ENCODE measurements at regions not wholly inside any gene's neighbourhood (a gene's known extent, or its start where the extent isn't known, plus 50 kb on each side); places are given as distances from the start of the nearest gene placed in this dataset.

DNA sequence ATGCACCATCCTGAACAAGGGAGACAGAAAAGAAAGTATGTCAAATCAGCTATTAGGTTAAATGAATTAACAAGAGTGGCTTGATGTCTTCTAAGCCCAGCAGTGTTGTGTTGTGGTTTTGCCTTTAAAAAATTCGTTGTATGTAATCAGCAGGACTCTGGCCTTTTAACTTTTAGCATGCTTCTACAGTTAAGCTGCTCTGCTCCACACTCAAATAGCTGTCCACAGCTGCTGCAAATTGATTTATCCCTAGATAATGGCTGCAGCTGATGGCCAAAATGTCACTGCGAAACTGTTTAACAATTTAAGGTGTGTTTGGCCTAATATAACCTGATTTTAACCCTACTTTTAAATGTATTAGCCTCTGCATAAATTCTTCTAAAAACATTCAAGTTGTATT is 85.8 kb downstream of the CXXC4 start:
- Histone ChIP-seq H3K27me3 (ENCODE audit: insufficient read depth, low read length) (no peaks in the 10 kb centered on the region), H3K79me2 (ENCODE audit: insufficient read depth, low read length) (no peaks in the 10 kb centered on the region), H3K27ac (ENCODE audit: low read depth, low read length) (no peak overlapping the region), H2AFZ (ENCODE audit: low read depth, low read length) (no peak overlapping the region), H3K9ac (ENCODE audit: low read length) (no peak overlapping the region), H3K4me2 (ENCODE audit: low read length) (no peak overlapping the region), H4K20me1 (ENCODE audit: insufficient read depth, low read length) (no peaks in the 10 kb centered on the region), H3K4me1 (ENCODE audit: insufficient read depth, low read length) (no peaks in the 10 kb centered on the region), H3K36me3 (ENCODE audit: insufficient read depth, low read length) (no peaks in the 10 kb centered on the region), H3K9me3 (ENCODE audit: insufficient read depth, low read depth, low read length) (no peaks in the 10 kb centered on the region), H3K4me3 (ENCODE audit: insufficient read depth, low read depth, low read length) (no peak overlapping the region)
- DNase-seq (ENCODE audit: low read depth), result no peak
- no peak overlapping the region for H3K27ac Mint-ChIP-seq (ENCODE audit: unreplicated experiment)
- H3K9me3 Mint-ChIP-seq (ENCODE audit: unreplicated experiment), result no peaks in the 10 kb centered on the region
- no peak for TF ChIP-seq EZH2 (IDR thresholded peaks at IDR 0.05; ENCODE audit: insufficient read depth, low read length)
- TF ChIP-seq, protein P1, sequence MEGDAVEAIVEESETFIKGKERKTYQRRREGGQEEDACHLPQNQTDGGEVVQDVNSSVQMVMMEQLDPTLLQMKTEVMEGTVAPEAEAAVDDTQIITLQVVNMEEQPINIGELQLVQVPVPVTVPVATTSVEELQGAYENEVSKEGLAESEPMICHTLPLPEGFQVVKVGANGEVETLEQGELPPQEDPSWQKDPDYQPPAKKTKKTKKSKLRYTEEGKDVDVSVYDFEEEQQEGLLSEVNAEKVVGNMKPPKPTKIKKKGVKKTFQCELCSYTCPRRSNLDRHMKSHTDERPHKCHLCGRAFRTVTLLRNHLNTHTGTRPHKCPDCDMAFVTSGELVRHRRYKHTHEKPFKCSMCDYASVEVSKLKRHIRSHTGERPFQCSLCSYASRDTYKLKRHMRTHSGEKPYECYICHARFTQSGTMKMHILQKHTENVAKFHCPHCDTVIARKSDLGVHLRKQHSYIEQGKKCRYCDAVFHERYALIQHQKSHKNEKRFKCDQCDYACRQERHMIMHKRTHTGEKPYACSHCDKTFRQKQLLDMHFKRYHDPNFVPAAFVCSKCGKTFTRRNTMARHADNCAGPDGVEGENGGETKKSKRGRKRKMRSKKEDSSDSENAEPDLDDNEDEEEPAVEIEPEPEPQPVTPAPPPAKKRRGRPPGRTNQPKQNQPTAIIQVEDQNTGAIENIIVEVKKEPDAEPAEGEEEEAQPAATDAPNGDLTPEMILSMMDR (IDR thresholded peaks at IDR 0.05; ENCODE audit: insufficient read depth, low read depth, low read length), result no peak
- peaks cover 2% of the 10 kb centered on the region for H3K4me1 Mint-ChIP-seq (ENCODE audit: low read depth, unreplicated experiment)
- no peaks in the 10 kb centered on the region for H3K36me3 Mint-ChIP-seq (ENCODE audit: low read depth, unreplicated experiment)
- no peaks in the 10 kb centered on the region for H3K27me3 Mint-ChIP-seq (ENCODE audit: low read depth, unreplicated experiment)
- H3K4me3 Mint-ChIP-seq (ENCODE audit: unreplicated experiment), result no peak overlapping the region
- FAIRE-seq, result no peak

DNA sequence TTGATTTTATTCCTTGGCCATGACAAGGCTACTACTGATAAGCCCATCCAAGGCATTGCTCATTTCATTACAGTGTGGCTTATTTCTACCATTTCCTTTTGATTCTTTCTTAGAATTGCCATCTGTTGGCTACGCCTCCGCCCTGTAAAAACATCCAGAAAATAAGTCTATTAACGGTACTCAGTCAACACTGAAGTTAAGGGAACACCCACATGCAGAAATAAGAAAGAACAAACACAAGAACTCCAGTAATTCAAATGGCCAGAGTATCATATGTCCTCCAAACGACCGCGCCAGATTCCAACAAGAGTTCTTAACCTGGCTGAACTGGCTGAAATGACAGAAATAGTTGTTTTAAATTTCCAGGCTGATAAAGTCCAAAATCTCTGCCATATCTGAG is 90.3 kb downstream of the CXXC4 start:
- DNase-seq (ENCODE audit: low read depth) (no peak), FAIRE-seq (no peak)
- Histone ChIP-seq H3K27ac (ENCODE audit: low read depth, low read length) (no peak overlapping the region), H3K27me3 (ENCODE audit: insufficient read depth, low read length) (no peaks in the 10 kb centered on the region), H3K4me1 (ENCODE audit: insufficient read depth, low read length) (no peaks in the 10 kb centered on the region), H4K20me1 (ENCODE audit: insufficient read depth, low read length) (no peaks in the 10 kb centered on the region), H3K4me3 (ENCODE audit: insufficient read depth, low read depth, low read length) (no peak overlapping the region), H3K36me3 (ENCODE audit: insufficient read depth, low read length) (no peaks in the 10 kb centered on the region), H3K79me2 (ENCODE audit: insufficient read depth, low read length) (no peaks in the 10 kb centered on the region), H3K9ac (ENCODE audit: low read length) (no peak overlapping the region), H3K9me3 (ENCODE audit: insufficient read depth, low read depth, low read length) (no peaks in the 10 kb centered on the region), H2AFZ (ENCODE audit: low read depth, low read length) (no peak overlapping the region), H3K4me2 (ENCODE audit: low read length) (no peak overlapping the region)
- Mint-ChIP-seq H3K36me3 (ENCODE audit: low read depth, unreplicated experiment) (no peaks in the 10 kb centered on the region), H3K27ac (ENCODE audit: unreplicated experiment) (no peak overlapping the region), H3K9me3 (ENCODE audit: unreplicated experiment) (no peaks in the 10 kb centered on the region), H3K27me3 (ENCODE audit: low read depth, unreplicated experiment) (no peaks in the 10 kb centered on the region), H3K4me3 (ENCODE audit: unreplicated experiment) (no peak overlapping the region), H3K4me1 (ENCODE audit: low read depth, unreplicated experiment) (peaks cover 2% of the 10 kb centered on the region)
- no peak for TF ChIP-seq EZH2 (IDR thresholded peaks at IDR 0.05; ENCODE audit: insufficient read depth, low read length)
- TF ChIP-seq, protein P1 (IDR thresholded peaks at IDR 0.05; ENCODE audit: insufficient read depth, low read depth, low read length), result no peak

DNA sequence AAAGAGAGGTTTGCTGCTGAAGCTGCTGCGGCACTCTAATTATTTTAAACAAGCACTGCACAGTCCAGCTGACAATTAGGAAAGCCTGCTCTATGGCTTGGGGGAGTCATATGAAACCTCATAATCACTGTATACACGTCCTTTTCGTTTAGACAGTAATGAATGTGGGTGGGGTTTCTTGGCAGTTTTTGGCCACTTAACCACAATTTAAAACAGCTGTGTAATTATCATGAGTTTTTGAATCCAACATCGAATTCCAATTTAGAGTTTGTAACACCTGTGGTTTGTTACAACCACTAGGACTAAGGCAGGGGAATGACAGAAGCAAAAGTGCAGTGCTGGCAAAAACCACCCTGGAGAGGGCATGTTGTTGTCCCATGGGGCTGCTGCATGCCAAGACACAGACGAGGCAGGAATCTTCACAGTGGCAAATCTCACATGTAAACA is 99.5 kb downstream of the CXXC4 start:
- no peak overlapping the region for H3K4me3 ChIP-seq (ENCODE audit: insufficient read depth, low read depth, low read length)
- Mint-ChIP-seq H3K36me3 (ENCODE audit: low read depth, unreplicated experiment) (no peaks in the 10 kb centered on the region), H3K4me3 (ENCODE audit: unreplicated experiment) (no peak overlapping the region), H3K27ac (ENCODE audit: unreplicated experiment) (peak overlapping the region; percentile 55), H3K27me3 (ENCODE audit: low read depth, unreplicated experiment) (no peaks in the 10 kb centered on the region), H3K9me3 (ENCODE audit: unreplicated experiment) (no peaks in the 10 kb centered on the region), H3K4me1 (ENCODE audit: low read depth, unreplicated experiment) (peaks cover 12% of the 10 kb centered on the region)
- no peaks in the 10 kb centered on the region for H3K9me3 ChIP-seq (ENCODE audit: insufficient read depth, low read depth, low read length)
- no peaks in the 10 kb centered on the region for H4K20me1 ChIP-seq (ENCODE audit: insufficient read depth, low read length)
- H3K9ac ChIP-seq (ENCODE audit: low read length), result no peak overlapping the region
- no peaks in the 10 kb centered on the region for H3K4me1 ChIP-seq (ENCODE audit: insufficient read depth, low read length)
- H3K36me3 ChIP-seq (ENCODE audit: insufficient read depth, low read length), result no peaks in the 10 kb centered on the region
- H2AFZ ChIP-seq (ENCODE audit: low read depth, low read length), result peak overlapping the region; percentile 5
- TF ChIP-seq EZH2 (IDR thresholded peaks at IDR 0.05; ENCODE audit: insufficient read depth, low read length), result no peak
- TF ChIP-seq, protein P1 (IDR thresholded peaks at IDR 0.05; ENCODE audit: insufficient read depth, low read depth, low read length), result no peak
- H3K79me2 ChIP-seq (ENCODE audit: insufficient read depth, low read length), result no peaks in the 10 kb centered on the region
- no peak overlapping the region for H3K27ac ChIP-seq (ENCODE audit: low read depth, low read length)
- DNase-seq (ENCODE audit: low read depth), result peak; percentile 49
- H3K27me3 ChIP-seq (ENCODE audit: insufficient read depth, low read length), result no peaks in the 10 kb centered on the region
- H3K4me2 ChIP-seq (ENCODE audit: low read length), result peak overlapping the region; percentile 82
- no peak for FAIRE-seq
